Liver (tissue), 8 donors: ENCODE measurements at regions not wholly inside any gene's neighbourhood (a gene's known extent, or its start where the extent isn't known, plus 50 kb on each side); places are given as distances from the start of the nearest gene placed in this dataset.

ENCODE experiments used
- DNase-seq: peaks from one replicate; pipeline ENCODE4 v3.0.0-alpha.2; 2017; ENCODE audit warnings: low spot score
- H3K27ac ChIP-seq, 2 donors: one replicate each; pipeline ENCODE4 v1.7.0; 2013; ENCODE audit warnings: inconsistent platforms in 2 of 2, low read length in 2 of 2, control low read depth in 1 of 2, low read depth in 1 of 2, mild to moderate bottlenecking in 1 of 2
- H3K27me3 ChIP-seq, 4 donors: one replicate each; pipeline versions ENCODE4 v1.6.1 to v1.7.0; 2013; ENCODE audit warnings: low read length in 3 of 4, inconsistent platforms in 1 of 4, mild to moderate bottlenecking in 1 of 4, moderate library complexity in 1 of 4; ENCODE audit not compliant: control insufficient read depth in 4 of 4, insufficient read depth in 4 of 4
- H3K36me3 ChIP-seq, 4 donors: one replicate each; pipeline versions ENCODE4 v1.6.1 to v1.7.0; 2013; ENCODE audit warnings: low read length in 3 of 4, mild to moderate bottlenecking in 3 of 4, low read depth in 1 of 4, moderate library complexity in 1 of 4; ENCODE audit not compliant: control insufficient read depth in 4 of 4, insufficient read depth in 3 of 4
- H3K4me1 ChIP-seq, 4 donors: one replicate each; pipeline versions ENCODE4 v1.6.1 to v1.7.0; 2013; ENCODE audit warnings: low read length in 3 of 4, mild to moderate bottlenecking in 3 of 4, moderate library complexity in 1 of 4; ENCODE audit not compliant: control insufficient read depth in 4 of 4, insufficient read depth in 4 of 4
- H3K4me3 ChIP-seq, 3 donors: one replicate each; pipeline versions ENCODE4 v1.6.1 to v1.7.0; 2013; ENCODE audit warnings: low read length in 3 of 3, control low read depth in 1 of 3, low read depth in 1 of 3, mild to moderate bottlenecking in 1 of 3
- H3K9ac ChIP-seq, 2 donors: one replicate each; pipeline ENCODE4 v1.7.0; 2013; ENCODE audit warnings: low read length in 2 of 2, mild to moderate bottlenecking in 2 of 2, moderate library complexity in 2 of 2, control low read depth in 1 of 2, low read depth in 1 of 2
- H3K9me3 ChIP-seq, 4 donors: one replicate each; pipeline versions ENCODE4 v1.6.1 to v1.7.0; 2013; ENCODE audit warnings: low read length in 3 of 4; ENCODE audit not compliant: control insufficient read depth in 4 of 4
- ATF3 ChIP-seq: IDR thresholded peaks from 2 replicates; pipeline ENCODE4 v1.6.1; 2016; ENCODE audit warnings: antibody characterized with exemption
- CTCF ChIP-seq: fragments of 150-350 bp; IDR thresholded peaks from 2 replicates; pipeline ENCODE4 v1.5.1; 2017; ENCODE audit warnings: improper control_type of control experiment, low read depth, low read length; ENCODE audit not compliant: missing input control
- EGR1 ChIP-seq, 2 donors: IDR thresholded peaks; 2 replicates each; pipeline ENCODE4 v1.6.1; 2016 to 2018; ENCODE audit warnings: antibody characterized with exemption in 2 of 2, low read depth in 2 of 2
- FOXA1 ChIP-seq: IDR thresholded peaks from 2 replicates; pipeline ENCODE4 v1.6.1; 2016; ENCODE audit warnings: antibody characterized with exemption
- FOXA2 ChIP-seq: IDR thresholded peaks from 2 replicates; pipeline ENCODE4 v1.6.1; 2016; ENCODE audit warnings: antibody characterized with exemption
- HNF4A ChIP-seq, 2 donors: conservative IDR thresholded peaks; 2 replicates each; pipeline ENCODE4 v1.6.1; 2016; ENCODE audit warnings: antibody characterized with exemption in 2 of 2, mild to moderate bottlenecking in 2 of 2
- HNF4G ChIP-seq: IDR thresholded peaks from 2 replicates; pipeline ENCODE4 v1.6.1; 2016; ENCODE audit warnings: antibody characterized with exemption
- JUND ChIP-seq, 2 donors: IDR thresholded peaks; 2 replicates each; pipeline ENCODE4 v1.6.1; 2016; ENCODE audit warnings: antibody characterized with exemption in 2 of 2
- NR2F2 ChIP-seq: IDR thresholded peaks from 2 replicates; pipeline ENCODE4 v1.6.1; 2016; ENCODE audit warnings: antibody characterized with exemption
- RAD21 ChIP-seq, 2 donors: IDR thresholded peaks; 2 replicates each; pipeline ENCODE4 v1.6.1; 2016; ENCODE audit warnings: antibody characterized with exemption in 2 of 2, mild to moderate bottlenecking in 2 of 2
- REST ChIP-seq: IDR thresholded peaks from 2 replicates; pipeline ENCODE4 v1.6.1; 2016; ENCODE audit warnings: antibody characterized with exemption, mild to moderate bottlenecking
- SP1 ChIP-seq: IDR thresholded peaks from 2 replicates; pipeline ENCODE4 v1.6.1; 2018; ENCODE audit warnings: antibody characterized with exemption, mild to moderate bottlenecking
- TAF1 ChIP-seq: conservative IDR thresholded peaks from 2 replicates; pipeline ENCODE4 v1.6.1; 2016; ENCODE audit warnings: antibody characterized with exemption, mild to moderate bottlenecking
- WGBS: extraction: QIAGEN DNeasy Blood & Tissue Kit; methylation state at CpG from one replicate; pipeline ENCODE4 v1.1.7; 2013; 5-methylcytosine and 5-hydroxymethylcytosine counted together
- TF ChIP-seq, protein P1 (sequence below): IDR thresholded peaks from 2 replicates; pipeline ENCODE4 v1.6.1; 2016; ENCODE audit warnings: antibody characterized with exemption
- donor health status: healthy.
- donor health status: healthy.
- donor health status: healthy.
- donor health status: healthy.
- donor health status: healthy.

GRCh38 chr7:17598846-17599245 is 300.4 kb downstream of the AHR start:
- Histone ChIP-seq H3K27me3 (no peaks in the 10 kb centered on the region), H3K36me3 (no peaks in the 10 kb centered on the region), H3K4me1 (peaks cover 0 to 2% (median 0%) of the 10 kb centered on the region in 4 donors), H3K9ac (no peak overlapping the region), H3K9me3 (no peaks in the 10 kb centered on the region), H3K27ac (no peak overlapping the region), H3K4me3 (no peak overlapping the region)
- DNase-seq, result no peak
- TF ChIP-seq RAD21 (IDR thresholded peaks at IDR 0.05), result no peak
- TF ChIP-seq HNF4A (conservative IDR thresholded peaks at IDR 0.05), result no peak
- no peak for TF ChIP-seq NR2F2
- no peak for TF ChIP-seq FOXA2
- TF ChIP-seq JUND (IDR thresholded peaks at IDR 0.05), result no peak
- no peak for TF ChIP-seq TAF1
- no peak for TF ChIP-seq FOXA1
- TF ChIP-seq, protein P1, sequence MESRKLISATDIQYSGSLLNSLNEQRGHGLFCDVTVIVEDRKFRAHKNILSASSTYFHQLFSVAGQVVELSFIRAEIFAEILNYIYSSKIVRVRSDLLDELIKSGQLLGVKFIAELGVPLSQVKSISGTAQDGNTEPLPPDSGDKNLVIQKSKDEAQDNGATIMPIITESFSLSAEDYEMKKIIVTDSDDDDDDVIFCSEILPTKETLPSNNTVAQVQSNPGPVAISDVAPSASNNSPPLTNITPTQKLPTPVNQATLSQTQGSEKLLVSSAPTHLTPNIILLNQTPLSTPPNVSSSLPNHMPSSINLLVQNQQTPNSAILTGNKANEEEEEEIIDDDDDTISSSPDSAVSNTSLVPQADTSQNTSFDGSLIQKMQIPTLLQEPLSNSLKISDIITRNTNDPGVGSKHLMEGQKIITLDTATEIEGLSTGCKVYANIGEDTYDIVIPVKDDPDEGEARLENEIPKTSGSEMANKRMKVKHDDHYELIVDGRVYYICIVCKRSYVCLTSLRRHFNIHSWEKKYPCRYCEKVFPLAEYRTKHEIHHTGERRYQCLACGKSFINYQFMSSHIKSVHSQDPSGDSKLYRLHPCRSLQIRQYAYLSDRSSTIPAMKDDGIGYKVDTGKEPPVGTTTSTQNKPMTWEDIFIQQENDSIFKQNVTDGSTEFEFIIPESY, result no peak
- no peak for TF ChIP-seq HNF4G
- TF ChIP-seq CTCF, result no peak
- no peak for TF ChIP-seq ATF3

GRCh38 chr7:17599733-17600339 is 301.4 kb downstream of the AHR start:
- TF ChIP-seq SP1, result no peak
- TF ChIP-seq, protein P1, result no peak
- no peak for TF ChIP-seq REST
- TF ChIP-seq EGR1 (IDR thresholded peaks at IDR 0.05; ENCODE audit: low read depth in 2 of 2), result no peak
- no peak for TF ChIP-seq JUND (IDR thresholded peaks at IDR 0.05)
- 84% methylated on average over 7 of the region's 7 CpGs for WGBS

More at GRCh38 chr7:17599733-17600339, 301.4 kb downstream of the AHR start:
- Histone ChIP-seq H3K4me1 (peaks cover 0 to 2% (median 0%) of the 10 kb centered on the region in 4 donors), H3K27me3 (no peaks in the 10 kb centered on the region), H3K27ac (no peak overlapping the region), H3K4me3 (no peak overlapping the region), H3K9me3 (no peaks in the 10 kb centered on the region), H3K36me3 (no peaks in the 10 kb centered on the region), H3K9ac (no peak overlapping the region)
- no peak for DNase-seq
